ENCODE measurements at regions not wholly inside any gene's neighbourhood (a gene's known extent, or its start where the extent isn't known, plus 50 kb on each side); places are given as distances from the start of the nearest gene placed in this dataset.

DNA sequence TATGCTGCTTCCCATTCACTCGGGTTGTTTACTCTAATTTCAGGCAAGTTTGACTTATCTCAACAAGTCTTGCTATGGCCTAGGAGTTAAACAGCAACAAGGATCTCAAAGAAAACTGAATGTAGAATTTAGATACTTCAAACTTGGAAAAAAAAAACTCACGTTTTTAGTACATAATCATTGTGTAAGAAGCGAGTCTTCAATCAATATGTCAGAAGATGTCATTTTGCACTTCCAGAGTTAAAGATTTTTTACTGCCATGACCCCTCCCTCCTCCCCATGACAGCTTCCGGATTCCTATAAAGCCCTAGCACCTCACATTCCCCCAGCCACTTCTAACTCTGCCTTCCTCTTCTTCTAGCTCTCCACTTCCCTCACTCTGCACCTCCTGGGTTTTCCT, 133.4 kb downstream of the SS18 start:
- Histone ChIP-seq H4K20me1 (replicated peaks; ENCODE audit: control insufficient read depth, extremely low read depth, insufficient read depth, low read length) (no peaks in the 10 kb centered on the region), H3K27me3 (ENCODE audit: control insufficient read depth in 2 of 2, insufficient read depth in 2 of 2, low read length in 2 of 2) (no peaks in the 10 kb centered on the region), H3K79me2 (ENCODE audit: control insufficient read depth, insufficient read depth, low read length) (no peaks in the 10 kb centered on the region), H3K9me1 (replicated peaks; ENCODE audit: control insufficient read depth, extremely low read depth, insufficient read depth, low read length) (no peaks in the 10 kb centered on the region), H3K4me3 (replicated peaks in 1 of 3; ENCODE audit: insufficient read depth in 1 of 3, low read depth in 1 of 3, low read length in 3 of 3) (no peak overlapping the region), H2AFZ (ENCODE audit: low read depth, low read length) (no peak overlapping the region), H3K9me3 (replicated peaks; ENCODE audit: control insufficient read depth, insufficient read depth, low read length) (no peaks in the 10 kb centered on the region), H3K9ac (replicated peaks; ENCODE audit: extremely low read depth, insufficient read depth, low read length) (no peak overlapping the region), H3K4me2 (ENCODE audit: insufficient read depth, low read length) (no peak overlapping the region), H3K36me3 (ENCODE audit: control insufficient read depth in 2 of 2, extremely low read depth in 1 of 2, insufficient read depth in 2 of 2, low read length in 2 of 2) (no peaks in the 10 kb centered on the region), H3K27ac (ENCODE audit: insufficient read depth, low read depth, low read length) (no peak overlapping the region), H3K4me1 (ENCODE audit: control insufficient read depth, extremely low read depth, insufficient read depth, low read length) (no peaks in the 10 kb centered on the region)
- TF ChIP-seq POLR2AphosphoS5 (IDR thresholded peaks at IDR 0.05; ENCODE audit: insufficient read depth, low read depth, low read length) (no peak), POLR2A (IDR thresholded peaks at IDR 0.05; ENCODE audit: low read depth, low read length) (no peak), MYC (IDR thresholded peaks at IDR 0.05; ENCODE audit: low read depth, low read length) (no peak), JUN (IDR thresholded peaks at IDR 0.05; ENCODE audit: borderline replicate concordance, insufficient read depth, insufficient read length, low read depth) (no peak), EZH2 (IDR thresholded peaks at IDR 0.05; ENCODE audit: borderline replicate concordance, low read depth, low read length, severe bottlenecking) (no peak), GATA2 (IDR thresholded peaks at IDR 0.05; ENCODE audit: insufficient read depth, insufficient read length, low read depth, low read length) (no peak), FOS (IDR thresholded peaks at IDR 0.05; ENCODE audit: borderline replicate concordance, insufficient read depth, low read length) (no peak)
- TF ChIP-seq, protein P1, sequence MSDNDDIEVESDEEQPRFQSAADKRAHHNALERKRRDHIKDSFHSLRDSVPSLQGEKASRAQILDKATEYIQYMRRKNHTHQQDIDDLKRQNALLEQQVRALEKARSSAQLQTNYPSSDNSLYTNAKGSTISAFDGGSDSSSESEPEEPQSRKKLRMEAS (IDR thresholded peaks at IDR 0.05; ENCODE audit: insufficient read depth, insufficient read length), result no peak
- TF ChIP-seq, protein P2, sequence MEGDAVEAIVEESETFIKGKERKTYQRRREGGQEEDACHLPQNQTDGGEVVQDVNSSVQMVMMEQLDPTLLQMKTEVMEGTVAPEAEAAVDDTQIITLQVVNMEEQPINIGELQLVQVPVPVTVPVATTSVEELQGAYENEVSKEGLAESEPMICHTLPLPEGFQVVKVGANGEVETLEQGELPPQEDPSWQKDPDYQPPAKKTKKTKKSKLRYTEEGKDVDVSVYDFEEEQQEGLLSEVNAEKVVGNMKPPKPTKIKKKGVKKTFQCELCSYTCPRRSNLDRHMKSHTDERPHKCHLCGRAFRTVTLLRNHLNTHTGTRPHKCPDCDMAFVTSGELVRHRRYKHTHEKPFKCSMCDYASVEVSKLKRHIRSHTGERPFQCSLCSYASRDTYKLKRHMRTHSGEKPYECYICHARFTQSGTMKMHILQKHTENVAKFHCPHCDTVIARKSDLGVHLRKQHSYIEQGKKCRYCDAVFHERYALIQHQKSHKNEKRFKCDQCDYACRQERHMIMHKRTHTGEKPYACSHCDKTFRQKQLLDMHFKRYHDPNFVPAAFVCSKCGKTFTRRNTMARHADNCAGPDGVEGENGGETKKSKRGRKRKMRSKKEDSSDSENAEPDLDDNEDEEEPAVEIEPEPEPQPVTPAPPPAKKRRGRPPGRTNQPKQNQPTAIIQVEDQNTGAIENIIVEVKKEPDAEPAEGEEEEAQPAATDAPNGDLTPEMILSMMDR (IDR thresholded peaks at IDR 0.05; ENCODE audit: extremely low read depth in 1 of 2, insufficient read depth in 1 of 2, low read depth in 1 of 2, low read length in 2 of 2), result no peak
- intact Hi-C loops (cut with micrococcal nuclease) (no loop called here), dilution Hi-C loops (cut with MboI; ENCODE audit: extremely low pct_ligation_motif_present, low sequenced_read_pairs) (no loop called here)
- no peak for FAIRE-seq
- BruUV-seq (replicated peaks), result no TSS peak
- ChIA-PET POLR2A (no interaction called here), CTCF (interaction anchor here (0.6 kb wide), 1 partner anchor 33 kb away, joined by 3 read pairs; no protein-coding TSS in a partner anchor)
- DNase-seq (ENCODE audit: low read depth, low spot score), result no peak
